Activated CD4-positive, alpha-beta T cell treated with anti-CD3 and anti-CD28 coated beads, Interleukin-2, amount 50 U/mL, for 48 hours (primary cell): ENCODE measurements at regions not wholly inside any gene's neighbourhood (a gene's known extent, or its start where the extent isn't known, plus 50 kb on each side); places are given as distances from the start of the nearest gene placed in this dataset.

Experiments used
- DNase-seq, 2 experiments: peaks; one replicate each; pipeline ENCODE4 v3.0.0-alpha.2; 2020

GRCh38 chr12:24721191-24721590 lies 227.7 kb downstream of the BCAT1 start:
- no peak for DNase-seq

DNA sequence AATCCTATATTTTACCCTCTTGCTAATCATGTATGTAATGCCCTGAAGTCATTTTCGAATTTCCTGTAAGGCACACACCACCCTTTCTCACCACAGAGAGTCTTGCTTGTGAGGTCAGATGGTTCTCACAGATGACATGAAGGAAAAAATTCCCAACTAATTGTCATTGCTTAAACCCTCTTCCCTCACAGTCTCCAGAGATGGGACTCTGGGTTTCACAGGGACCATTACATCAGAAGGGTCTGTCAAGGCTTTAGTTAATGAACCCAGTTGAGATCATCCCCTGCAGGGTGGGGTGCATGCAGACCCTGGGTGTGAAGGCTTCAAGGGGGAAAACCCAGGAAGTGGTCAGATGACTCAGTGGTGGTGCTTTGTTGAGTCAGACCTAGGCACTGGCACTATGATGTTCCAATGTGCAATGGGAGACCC lies 229.6 kb downstream of the BCAT1 start:
- peak; percentile 42 to 55 for DNase-seq

DNA sequence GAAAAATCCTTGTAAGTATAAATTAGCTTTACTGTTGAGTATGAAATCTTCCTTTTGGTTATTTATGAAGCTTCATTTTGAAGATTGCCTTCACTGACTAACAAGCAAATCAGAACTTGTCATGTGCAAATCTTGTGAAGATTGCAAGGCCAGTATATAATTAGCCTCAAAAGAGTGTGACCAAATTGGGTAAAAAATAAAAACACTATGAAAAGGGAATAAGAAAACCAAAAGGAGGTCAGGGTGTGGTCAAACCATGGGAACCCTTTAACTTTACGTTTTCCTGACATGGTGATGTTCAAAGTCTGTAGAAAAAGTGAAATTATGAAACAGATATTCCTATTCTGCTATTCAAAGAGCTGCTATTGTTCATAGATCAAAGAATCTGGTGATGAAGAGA lies 230.3 kb downstream of the BCAT1 start:
- DNase-seq = no peak

DNA sequence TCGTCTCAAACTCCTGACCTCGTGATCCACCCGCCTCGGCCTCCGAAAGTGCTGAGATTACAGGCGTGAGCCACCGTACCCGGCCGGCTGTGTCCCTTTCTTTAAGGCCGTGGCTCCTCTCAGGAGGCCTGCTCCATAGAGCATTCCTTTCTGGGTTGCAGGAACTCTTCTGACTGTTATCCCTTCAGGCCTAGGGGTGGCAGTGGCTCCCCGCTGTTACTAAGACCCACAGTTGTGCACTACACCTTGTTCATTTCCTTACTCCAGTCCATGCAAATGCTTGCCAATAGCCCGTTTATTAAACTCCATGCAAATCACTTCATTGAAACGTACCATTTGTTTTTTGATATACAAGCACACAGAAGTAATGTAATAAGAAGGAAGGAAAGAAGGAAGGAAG lies 234.7 kb downstream of the BCAT1 start:
- DNase-seq = no peak

DNA sequence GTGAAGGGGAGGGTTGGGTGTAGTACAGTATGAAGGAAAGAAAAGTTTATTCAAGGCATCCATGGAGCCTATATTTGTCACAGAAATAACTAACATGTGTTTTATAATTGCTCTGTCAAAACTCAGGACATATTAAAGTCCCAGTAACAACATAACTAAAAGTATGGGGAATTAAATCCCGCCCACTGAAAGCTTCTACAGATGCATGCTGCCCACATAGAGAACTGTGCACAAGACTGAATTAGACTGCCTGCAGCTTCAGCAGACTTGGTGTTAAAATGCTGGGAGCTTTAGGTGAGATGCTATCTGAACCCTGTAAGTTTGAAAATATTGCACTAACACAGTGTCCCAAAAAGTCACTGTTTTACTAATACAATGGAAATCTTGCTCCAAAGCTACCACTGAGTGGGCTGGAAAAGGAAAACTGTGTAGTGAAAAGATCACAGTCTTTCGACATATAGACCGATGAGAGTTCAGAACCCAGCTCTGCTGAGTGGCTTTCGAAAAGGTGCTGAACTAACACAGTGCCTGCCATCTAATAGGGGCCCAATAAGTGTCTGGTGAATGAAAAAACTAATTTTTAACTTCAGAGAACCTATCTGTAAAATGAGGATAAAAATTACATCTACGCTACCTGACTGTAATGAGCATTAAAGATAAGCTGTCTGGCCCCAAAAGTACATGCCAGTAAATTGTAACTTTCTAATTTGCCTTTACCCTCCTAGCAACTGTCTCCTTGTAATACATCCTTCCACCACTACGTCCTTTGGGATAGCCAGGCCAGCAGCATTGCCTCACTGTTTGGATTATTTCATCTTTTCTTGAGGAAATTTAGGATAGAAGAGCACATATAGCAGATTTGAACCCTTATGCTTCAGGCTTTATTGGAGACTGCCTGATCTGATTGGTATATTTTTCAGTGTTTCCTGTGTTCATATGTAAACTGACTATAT lies 237.6 kb downstream of the BCAT1 start:
- no peak for DNase-seq

DNA sequence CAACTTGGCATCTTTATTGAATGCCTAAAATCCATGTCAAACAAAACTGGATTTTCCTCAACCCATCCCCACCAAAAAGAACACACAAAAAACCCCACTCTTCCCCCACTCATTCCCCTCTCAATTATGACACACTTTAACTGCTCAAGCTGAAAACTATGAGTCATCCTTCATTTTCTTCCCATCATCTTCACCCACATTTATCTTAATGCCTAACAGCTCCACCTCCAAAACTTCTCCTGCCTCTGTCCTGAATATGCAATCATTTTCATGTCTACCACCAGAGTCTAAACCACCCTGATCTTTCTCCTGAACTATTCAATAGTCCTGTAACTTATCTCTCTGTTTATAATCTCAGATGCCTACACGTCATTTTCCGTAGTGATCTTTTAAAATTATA lies 239.7 kb downstream of the BCAT1 start:
- no peak for DNase-seq

DNA sequence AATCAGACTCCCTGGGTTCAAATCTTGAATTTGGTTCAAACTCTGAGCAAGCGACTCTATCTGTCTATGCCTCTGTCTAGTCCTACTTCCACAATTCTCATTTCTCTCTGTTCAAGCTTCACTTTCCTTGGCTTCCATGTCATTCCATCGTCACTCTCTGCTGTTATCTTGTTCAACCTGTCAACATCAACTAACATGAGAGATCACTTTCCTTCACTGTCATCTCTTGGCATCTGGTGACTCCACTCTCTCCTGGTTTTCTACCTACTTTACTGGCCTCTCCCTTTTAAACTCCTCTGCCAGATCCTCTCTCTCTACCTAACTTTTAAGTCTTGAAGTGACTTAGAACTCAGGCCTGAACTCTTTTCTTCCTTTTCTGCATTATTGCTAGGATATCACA lies 240.2 kb downstream of the BCAT1 start:
- no peak for DNase-seq

DNA sequence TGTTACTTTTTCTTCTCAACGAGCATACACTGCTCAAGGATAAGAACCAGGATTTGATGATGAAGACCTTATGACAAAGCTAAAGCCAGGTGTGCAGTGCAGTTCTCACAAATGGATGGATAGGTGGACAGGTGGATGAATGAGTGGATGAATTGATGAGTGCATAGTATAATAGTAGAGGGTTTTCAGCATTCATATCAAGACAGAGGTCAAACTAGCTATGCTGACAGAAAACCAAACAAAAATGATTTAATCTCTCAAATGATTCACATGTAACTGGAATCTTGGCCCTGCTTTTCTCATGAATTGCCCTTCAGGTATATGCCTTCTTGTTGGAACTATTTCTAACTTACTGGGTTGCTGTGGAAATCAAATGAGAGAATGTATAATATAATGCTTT lies 240.9 kb downstream of the BCAT1 start:
- no peak for DNase-seq

- no peak for DNase-seq
These were observed 241.6 kb downstream of the BCAT1 start for GRCh38 chr12:24707334-24707733.

DNA sequence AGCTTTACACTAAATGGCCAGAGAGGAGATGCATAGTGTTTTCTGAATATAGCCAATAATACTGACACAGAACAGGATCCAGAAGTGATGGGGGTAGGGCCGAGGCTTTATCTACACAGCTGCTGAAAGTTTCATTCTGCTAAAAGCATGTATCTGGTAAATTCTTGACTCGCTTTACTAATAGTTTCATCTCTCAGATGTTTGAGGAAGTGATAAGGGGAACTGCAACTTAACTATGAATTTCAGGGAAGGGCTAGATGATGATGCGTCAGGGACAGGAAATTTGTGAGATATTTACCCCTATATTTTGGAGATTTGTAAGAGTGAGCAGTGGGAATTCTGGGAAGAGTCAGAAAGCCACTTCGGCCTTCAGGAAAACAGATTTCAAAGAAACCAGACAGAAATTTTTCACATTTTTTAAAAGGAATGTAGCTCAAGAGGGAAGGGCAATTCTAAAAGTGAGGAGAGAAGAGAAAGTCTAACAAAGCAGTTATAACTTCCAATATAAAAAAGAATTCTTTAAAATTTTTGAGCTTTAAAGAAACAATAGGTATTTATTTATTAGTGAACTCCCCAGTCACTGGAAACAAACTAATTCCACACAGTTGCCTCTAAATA lies 243.1 kb downstream of the BCAT1 start:
- DNase-seq = no peak

DNA sequence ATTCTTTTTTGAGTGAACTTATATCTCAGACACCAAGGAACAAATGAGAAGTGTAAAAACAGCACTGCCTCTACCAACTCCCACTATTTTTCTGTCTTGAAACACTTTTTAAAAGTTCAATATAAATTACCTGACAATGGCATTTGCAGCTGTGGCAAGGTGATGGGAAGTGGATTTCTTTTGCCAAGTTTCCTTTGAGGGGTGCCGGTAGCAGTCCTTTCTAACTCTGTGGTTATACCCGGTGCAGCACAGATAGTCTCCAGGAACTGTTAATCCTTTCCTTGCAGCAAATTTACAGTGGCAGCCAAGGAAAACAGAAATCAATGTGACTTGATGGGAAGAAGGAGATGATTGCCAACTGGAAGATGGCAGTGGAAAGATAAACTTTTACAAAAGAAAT lies 243.7 kb downstream of the BCAT1 start:
- no peak for DNase-seq

GRCh38 chr12:24701343-24701742 lies 247.6 kb downstream of the BCAT1 start:
- no peak for DNase-seq

DNA sequence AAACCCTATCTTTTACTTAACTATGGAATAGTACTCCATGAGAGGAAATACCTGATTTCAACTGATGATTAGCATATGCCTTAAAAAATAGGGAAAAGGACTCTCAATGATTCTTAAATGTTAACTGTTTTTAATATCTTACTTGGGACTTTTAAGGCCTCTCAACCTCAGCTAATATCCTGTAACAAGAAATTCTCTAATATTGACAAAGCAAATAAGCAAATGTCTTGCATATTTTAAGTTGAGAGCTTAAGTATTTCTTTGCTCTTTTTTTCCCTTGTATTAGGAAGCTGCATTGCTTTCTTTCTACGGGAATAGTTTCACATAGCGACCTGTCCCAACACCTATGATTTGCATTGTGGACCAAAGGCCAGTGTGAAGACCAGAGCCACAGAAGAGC lies 249.9 kb downstream of the BCAT1 start:
- DNase-seq = no peak

GRCh38 chr12:24697769-24698168 lies 251.1 kb downstream of the BCAT1 start:
- DNase-seq = no peak

GRCh38 chr12:24697295-24697694 lies 251.6 kb downstream of the BCAT1 start:
- no peak for DNase-seq

DNA sequence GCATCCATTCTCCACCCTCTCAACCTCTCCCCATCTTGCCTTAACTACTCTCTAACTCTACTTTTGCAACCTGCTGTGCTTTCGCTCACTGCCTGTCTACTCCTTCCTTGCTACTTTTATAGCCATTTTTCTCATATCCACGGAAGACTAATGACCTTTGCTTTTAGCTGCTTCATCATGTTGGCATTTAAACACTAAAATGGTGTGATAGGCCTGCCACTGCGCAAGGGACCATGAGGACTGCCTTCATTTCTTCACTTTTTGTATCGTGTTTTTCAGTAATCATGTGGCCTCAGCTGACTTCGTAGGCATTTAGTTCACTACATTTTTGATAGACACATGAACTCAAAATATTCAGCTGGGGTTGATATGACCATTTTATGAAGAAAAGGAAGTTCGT lies 252.1 kb downstream of the BCAT1 start:
- no peak for DNase-seq

DNA sequence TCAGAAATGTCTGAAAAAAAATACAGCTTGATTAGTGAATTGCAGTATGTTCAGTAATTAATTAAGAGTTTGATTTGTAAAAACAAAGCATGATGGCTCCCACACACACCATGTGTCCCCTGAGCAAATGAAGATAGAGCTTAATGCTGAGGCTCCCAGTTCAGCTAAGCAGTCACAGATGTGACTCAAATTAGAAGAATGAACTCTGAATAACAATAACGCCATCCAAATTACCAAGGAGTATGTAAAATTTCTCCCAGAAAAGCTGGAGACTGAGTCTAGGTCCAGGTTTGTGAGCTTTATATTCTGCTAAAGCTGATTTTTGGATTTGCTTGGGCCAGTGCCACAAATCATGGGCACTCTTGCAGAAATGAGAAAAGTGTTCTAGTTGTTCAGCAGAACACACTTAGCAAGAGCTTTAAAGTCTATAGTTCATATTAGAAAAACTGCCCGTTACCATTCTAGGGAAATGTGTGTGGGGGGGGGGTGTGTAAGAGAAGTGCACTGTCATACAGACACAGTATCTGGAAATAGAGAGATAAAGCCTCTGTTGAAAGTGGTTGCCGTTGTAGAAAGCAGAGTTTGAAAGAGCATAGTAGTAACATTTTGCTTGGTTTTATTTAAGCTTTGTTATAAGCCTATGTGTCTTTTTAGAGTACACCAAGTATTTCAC lies 253.1 kb downstream of the BCAT1 start:
- no peak for DNase-seq

DNA sequence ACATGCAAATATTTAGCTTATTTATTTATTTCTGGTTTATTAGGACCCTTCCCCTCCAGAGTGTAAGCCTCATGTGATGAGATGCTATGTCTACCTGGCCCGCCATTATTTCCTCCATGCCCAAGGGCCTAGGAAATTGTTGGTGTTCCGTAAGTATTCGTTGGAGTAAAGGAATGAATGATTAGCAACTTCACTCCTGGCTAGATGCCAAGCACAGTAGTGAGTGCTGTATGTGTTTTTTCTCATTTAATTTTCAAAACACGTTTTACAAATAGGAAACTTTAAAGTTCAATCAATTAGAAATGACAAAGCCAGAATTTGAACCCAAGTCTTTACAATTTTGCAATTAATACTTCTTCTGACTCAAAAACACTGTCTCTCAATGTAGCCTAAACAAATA lies 253.8 kb downstream of the BCAT1 start:
- DNase-seq = no peak

- DNase-seq = no peak
These were observed 260.3 kb downstream of the BCAT1 start for GRCh38 chr12:24688601-24689000.

DNA sequence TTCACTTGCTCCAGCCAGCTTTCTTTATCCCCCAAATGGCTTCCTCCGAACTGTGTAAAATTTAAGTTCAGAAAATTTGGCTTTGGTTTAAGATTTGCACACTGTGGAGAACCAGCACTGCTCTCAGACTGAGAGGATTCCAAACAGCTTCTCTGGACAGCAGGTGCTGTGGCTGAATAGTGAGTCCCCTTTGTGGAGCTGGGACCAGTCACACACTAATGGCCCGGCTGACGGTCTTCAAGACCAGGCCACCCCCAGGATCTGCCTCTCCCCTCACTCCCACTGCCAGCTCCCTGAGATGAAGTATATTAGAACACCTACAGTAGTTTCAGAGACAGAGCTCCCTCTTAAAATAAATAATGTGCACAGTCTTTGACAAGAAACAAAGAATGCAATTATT lies 267.3 kb downstream of the BCAT1 start:
- no peak for DNase-seq

DNA sequence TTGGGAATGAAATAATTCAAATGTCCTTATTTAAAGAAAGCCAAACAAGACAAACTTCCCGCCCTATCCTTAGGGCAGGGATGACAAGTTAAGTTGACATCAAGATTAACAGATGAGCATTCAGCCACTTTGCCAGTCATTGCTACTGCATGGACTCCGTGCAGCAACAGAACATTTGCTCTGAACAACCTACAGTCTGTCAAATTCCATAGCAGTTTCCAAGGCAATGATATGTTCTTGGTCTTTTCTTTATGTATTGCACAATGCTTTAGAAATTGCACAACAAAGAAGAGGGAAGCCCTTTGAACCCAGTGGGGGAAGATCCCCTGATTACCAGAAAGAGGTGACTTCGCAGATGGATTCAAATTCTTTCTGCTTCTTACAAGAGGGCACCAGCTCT lies 269.8 kb downstream of the BCAT1 start:
- no peak for DNase-seq

GRCh38 chr12:24678436-24678835 lies 270.5 kb downstream of the BCAT1 start:
- DNase-seq = no peak

DNA sequence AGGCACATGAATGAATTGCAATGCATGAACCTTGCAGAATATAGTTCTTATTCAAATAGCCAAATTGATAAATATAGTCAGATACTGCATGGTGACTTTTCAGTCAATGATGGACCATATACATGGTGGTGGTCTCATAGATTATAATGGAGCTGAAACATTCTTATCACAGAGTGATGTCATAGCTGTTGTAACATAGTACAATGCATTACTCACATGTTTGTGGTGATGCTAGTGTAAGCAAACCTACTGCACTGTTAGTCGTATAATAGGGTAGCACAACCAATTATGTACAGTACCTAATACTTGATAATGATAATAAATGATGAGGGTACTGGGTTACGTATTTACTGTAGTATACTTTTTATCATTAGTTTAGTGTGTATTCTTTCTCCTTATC lies 280.3 kb downstream of the BCAT1 start:
- DNase-seq = no peak
